DOHH2 (cell line): ENCODE measurements at regions not wholly inside any gene's neighbourhood (a gene's known extent, or its start where the extent isn't known, plus 50 kb on each side); places are given as distances from the start of the nearest gene placed in this dataset.

Source experiments
- H3F3A ChIP-seq: fragments of 200-600 bp; sonication (generic), shearing (Covaris generic); 2 replicates; pipeline ENCODE4 v1.6.0; 2016; ENCODE audit warnings: antibody characterized with exemption, mild to moderate bottlenecking; ENCODE audit not compliant: control insufficient read depth, insufficient read depth
- H3K27ac ChIP-seq: fragments of 200-600 bp; sonication (generic); 2 replicates; pipeline ENCODE4 v1.5.1; 2014; ENCODE audit warnings: low read depth, mild to moderate bottlenecking, low read length, moderate library complexity
- H3K27me3 ChIP-seq: fragments of 200-600 bp; sonication (generic); 2 replicates; pipeline ENCODE4 v1.6.1; 2014; ENCODE audit warnings: mild to moderate bottlenecking, low read length, mixed read lengths; ENCODE audit not compliant: control insufficient read depth
- H3K36me3 ChIP-seq: fragments of 200-600 bp; sonication (generic); 2 replicates; pipeline ENCODE4 v1.6.1; 2014; ENCODE audit warnings: mild to moderate bottlenecking, low read length, moderate library complexity, mixed read lengths; ENCODE audit not compliant: control insufficient read depth
- H3K4me1 ChIP-seq: fragments of 200-600 bp; sonication (generic); 2 replicates; pipeline ENCODE4 v1.6.1; 2014; ENCODE audit warnings: mild to moderate bottlenecking, low read length, mixed read lengths; ENCODE audit not compliant: control insufficient read depth
- H3K4me2 ChIP-seq: fragments of 200-600 bp; sonication (generic); 2 replicates; pipeline ENCODE4 v1.6.0; 2014; ENCODE audit warnings: mild to moderate bottlenecking, low read length, moderate library complexity
- H3K4me3 ChIP-seq: fragments of 200-600 bp; sonication (generic); 2 replicates; pipeline ENCODE4 v1.5.1; 2014; ENCODE audit warnings: mild to moderate bottlenecking, low read length, mixed read lengths
- H3K79me2 ChIP-seq: fragments of 200-600 bp; sonication (generic); 2 replicates; pipeline ENCODE4 v1.6.1; 2014; ENCODE audit warnings: mild to moderate bottlenecking, low read length, mixed read lengths; ENCODE audit not compliant: control insufficient read depth
- H3K9me2 ChIP-seq: fragments of 200-600 bp; sonication (generic); replicated peaks from 2 replicates; pipeline ENCODE4 v1.6.1; 2014; ENCODE audit warnings: mild to moderate bottlenecking, low read length, mixed read lengths; ENCODE audit not compliant: control insufficient read depth
- H3K9me3 ChIP-seq: fragments of 200-600 bp; sonication (generic); 2 replicates; pipeline ENCODE4 v1.6.1; 2014; ENCODE audit warnings: antibody characterized with exemption, low read length, mixed read lengths; ENCODE audit not compliant: control insufficient read depth, insufficient read depth
- H4K20me1 ChIP-seq: fragments of 200-600 bp; sonication (generic); 2 replicates; pipeline ENCODE4 v1.6.0; 2014; ENCODE audit warnings: low read depth, mild to moderate bottlenecking, antibody characterized with exemption, low read length, moderate library complexity; ENCODE audit not compliant: control insufficient read depth, insufficient read depth
- EZH2phosphoT487 ChIP-seq: fragments of 200-600 bp; sonication (generic); IDR thresholded peaks from 2 replicates; pipeline ENCODE4 v1.6.1; 2017; ENCODE audit warnings: borderline replicate concordance, mild to moderate bottlenecking, antibody characterized with exemption, low read length, moderate library complexity, mixed read lengths
- TF ChIP-seq, protein P1 (sequence below): fragments of 200-600 bp; sonication (generic); IDR thresholded peaks from one replicate; pipeline ENCODE4 v1.5.1; 2014; ENCODE audit warnings: antibody characterized with exemption, mild to moderate bottlenecking, low read depth, low read length; ENCODE audit not compliant: poor library complexity, severe bottlenecking

DNA sequence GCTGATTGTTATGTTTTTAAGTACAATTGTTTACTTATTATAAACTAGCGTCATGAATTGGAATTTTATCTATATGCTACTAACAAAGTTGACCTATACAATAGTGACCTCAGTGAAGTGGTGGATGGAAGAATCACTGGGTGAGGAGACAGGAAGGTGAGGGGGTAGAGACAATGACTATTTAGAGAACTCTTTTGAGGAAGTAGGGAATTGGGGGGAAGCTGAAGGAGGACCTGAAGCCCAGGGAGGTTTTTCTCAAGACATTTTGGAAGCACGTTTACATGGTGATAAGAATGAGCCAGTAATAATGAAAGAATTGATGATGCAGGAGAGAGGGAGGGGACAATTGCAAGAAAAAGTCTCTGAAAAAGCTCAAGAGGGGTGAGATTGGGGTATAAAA is 96.4 kb downstream of the RPS12 start:
- no peak for TF ChIP-seq EZH2phosphoT487
- TF ChIP-seq, protein P1, sequence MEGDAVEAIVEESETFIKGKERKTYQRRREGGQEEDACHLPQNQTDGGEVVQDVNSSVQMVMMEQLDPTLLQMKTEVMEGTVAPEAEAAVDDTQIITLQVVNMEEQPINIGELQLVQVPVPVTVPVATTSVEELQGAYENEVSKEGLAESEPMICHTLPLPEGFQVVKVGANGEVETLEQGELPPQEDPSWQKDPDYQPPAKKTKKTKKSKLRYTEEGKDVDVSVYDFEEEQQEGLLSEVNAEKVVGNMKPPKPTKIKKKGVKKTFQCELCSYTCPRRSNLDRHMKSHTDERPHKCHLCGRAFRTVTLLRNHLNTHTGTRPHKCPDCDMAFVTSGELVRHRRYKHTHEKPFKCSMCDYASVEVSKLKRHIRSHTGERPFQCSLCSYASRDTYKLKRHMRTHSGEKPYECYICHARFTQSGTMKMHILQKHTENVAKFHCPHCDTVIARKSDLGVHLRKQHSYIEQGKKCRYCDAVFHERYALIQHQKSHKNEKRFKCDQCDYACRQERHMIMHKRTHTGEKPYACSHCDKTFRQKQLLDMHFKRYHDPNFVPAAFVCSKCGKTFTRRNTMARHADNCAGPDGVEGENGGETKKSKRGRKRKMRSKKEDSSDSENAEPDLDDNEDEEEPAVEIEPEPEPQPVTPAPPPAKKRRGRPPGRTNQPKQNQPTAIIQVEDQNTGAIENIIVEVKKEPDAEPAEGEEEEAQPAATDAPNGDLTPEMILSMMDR = no peak
- H3K9me2 ChIP-seq = no peaks in the 10 kb centered on the region
- H3K27ac ChIP-seq = no peak overlapping the region
- H4K20me1 ChIP-seq = no peaks in the 10 kb centered on the region
- H3K4me2 ChIP-seq = no peak overlapping the region
- H3K4me1 ChIP-seq = no peaks in the 10 kb centered on the region
- no peaks in the 10 kb centered on the region for H3F3A ChIP-seq
- peaks cover 2% of the 10 kb centered on the region; the same call in 1 of the 2 replicates for H3K27me3 ChIP-seq
- no peaks in the 10 kb centered on the region for H3K36me3 ChIP-seq
- no peaks in the 10 kb centered on the region for H3K79me2 ChIP-seq
- H3K4me3 ChIP-seq = no peak overlapping the region
- H3K9me3 ChIP-seq = no peaks in the 10 kb centered on the region

DNA sequence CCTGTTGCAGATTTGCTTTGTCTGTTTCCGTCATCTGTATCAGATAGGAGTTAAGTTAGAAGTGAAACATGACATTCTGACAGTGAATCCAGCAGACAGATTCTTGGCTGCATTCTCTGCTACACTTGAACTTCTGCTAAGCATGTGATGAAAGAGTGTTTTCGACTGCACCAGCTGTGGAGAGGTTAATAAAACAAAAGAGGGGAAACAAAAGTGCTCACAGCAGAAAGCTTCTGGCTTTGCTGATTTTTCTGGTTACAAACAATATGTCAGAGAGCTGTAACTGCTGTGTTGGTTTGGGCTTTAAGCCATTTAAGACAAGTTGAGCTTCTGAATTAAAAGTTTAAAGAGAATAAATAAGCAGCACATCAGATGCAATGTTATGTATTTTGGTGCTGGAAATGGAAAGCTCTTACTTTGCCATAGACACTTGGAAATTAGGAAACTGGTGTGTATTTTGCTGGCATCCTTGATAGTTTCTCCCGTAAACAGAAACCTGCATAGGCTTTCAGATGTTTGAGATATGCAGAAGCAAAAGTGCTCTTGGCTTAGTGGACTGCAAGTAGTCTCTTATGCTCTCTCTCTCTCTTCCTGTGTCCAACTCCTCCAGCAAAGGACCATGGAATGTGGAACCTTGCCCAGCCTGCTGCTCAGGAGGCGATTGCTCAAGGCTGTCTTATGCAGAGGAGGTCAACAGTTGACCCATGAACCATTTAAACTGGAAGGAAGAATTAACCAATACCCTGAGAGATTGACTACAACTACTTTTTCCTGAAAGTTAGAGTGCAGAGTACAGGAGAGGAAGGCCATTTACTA is 104.9 kb downstream of the RPS12 start:
- H3K4me3 ChIP-seq = no peak overlapping the region
- no peak overlapping the region for H3K4me2 ChIP-seq
- no peaks in the 10 kb centered on the region for H4K20me1 ChIP-seq
- H3K9me2 ChIP-seq = no peaks in the 10 kb centered on the region
- no peaks in the 10 kb centered on the region for H3K4me1 ChIP-seq
- no peaks in the 10 kb centered on the region for H3K36me3 ChIP-seq
- no peaks in the 10 kb centered on the region for H3K79me2 ChIP-seq
- H3K9me3 ChIP-seq = no peaks in the 10 kb centered on the region
- H3F3A ChIP-seq = no peaks in the 10 kb centered on the region
- TF ChIP-seq EZH2phosphoT487 = no peak
- TF ChIP-seq, protein P1 = no peak
- 0 out of 2 replicates have a peak, but pooled peaks cover 2% of the 10 kb centered on the region for H3K27me3 ChIP-seq
- no peak overlapping the region for H3K27ac ChIP-seq

DNA sequence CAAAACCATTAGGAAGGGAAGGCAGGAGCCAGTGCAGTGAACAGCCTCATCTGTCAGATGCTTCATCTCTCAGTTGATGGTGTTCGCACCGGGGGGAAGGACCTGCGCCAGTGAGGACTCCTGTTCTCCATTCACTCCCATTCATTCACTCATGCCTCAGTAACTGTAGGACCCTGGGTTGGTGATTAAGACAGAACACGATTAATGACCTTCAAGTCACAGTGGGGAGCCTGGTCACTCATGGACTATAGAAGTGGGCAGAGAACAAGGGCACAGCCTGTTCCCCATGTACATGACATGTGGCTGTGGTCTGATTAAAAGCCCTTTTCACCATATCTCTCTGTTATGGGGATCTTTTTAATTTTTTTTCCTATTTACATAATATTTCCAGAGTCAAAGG is 113.3 kb downstream of the RPS12 start:
- Histone ChIP-seq H3F3A (no peaks in the 10 kb centered on the region), H3K27me3 (peaks cover 8% of the 10 kb centered on the region; the same call in 1 of the 2 replicates), H3K9me2 (no peaks in the 10 kb centered on the region), H3K4me1 (no peaks in the 10 kb centered on the region), H3K9me3 (no peaks in the 10 kb centered on the region), H3K4me2 (no peak overlapping the region), H3K36me3 (no peaks in the 10 kb centered on the region), H3K79me2 (no peaks in the 10 kb centered on the region), H3K27ac (no peak overlapping the region), H4K20me1 (no peaks in the 10 kb centered on the region), H3K4me3 (no peak overlapping the region)
- no peak for TF ChIP-seq EZH2phosphoT487
- TF ChIP-seq, protein P1 = no peak
